ENCODE measurements at regions not wholly inside any gene's neighbourhood (a gene's known extent, or its start where the extent isn't known, plus 50 kb on each side); places are given as distances from the start of the nearest gene placed in this dataset.
"Not testable (repeated sequence)": the region's sequence is repeated elsewhere in the genome, so short reads cannot be mapped to it uniquely, and the experiment has no call there.

- no peak for FAIRE-seq
- DNase-seq (ENCODE audit: insufficient read length, low spot score), result no peak
- TF ChIP-seq, protein P1, sequence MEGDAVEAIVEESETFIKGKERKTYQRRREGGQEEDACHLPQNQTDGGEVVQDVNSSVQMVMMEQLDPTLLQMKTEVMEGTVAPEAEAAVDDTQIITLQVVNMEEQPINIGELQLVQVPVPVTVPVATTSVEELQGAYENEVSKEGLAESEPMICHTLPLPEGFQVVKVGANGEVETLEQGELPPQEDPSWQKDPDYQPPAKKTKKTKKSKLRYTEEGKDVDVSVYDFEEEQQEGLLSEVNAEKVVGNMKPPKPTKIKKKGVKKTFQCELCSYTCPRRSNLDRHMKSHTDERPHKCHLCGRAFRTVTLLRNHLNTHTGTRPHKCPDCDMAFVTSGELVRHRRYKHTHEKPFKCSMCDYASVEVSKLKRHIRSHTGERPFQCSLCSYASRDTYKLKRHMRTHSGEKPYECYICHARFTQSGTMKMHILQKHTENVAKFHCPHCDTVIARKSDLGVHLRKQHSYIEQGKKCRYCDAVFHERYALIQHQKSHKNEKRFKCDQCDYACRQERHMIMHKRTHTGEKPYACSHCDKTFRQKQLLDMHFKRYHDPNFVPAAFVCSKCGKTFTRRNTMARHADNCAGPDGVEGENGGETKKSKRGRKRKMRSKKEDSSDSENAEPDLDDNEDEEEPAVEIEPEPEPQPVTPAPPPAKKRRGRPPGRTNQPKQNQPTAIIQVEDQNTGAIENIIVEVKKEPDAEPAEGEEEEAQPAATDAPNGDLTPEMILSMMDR (IDR thresholded peaks at IDR 0.05; ENCODE audit: insufficient read depth, missing control alignments), result no peak
These were observed 576.3 kb downstream of the KCNH5 start for GRCh38 chr14:62468946-62469345.

DNA sequence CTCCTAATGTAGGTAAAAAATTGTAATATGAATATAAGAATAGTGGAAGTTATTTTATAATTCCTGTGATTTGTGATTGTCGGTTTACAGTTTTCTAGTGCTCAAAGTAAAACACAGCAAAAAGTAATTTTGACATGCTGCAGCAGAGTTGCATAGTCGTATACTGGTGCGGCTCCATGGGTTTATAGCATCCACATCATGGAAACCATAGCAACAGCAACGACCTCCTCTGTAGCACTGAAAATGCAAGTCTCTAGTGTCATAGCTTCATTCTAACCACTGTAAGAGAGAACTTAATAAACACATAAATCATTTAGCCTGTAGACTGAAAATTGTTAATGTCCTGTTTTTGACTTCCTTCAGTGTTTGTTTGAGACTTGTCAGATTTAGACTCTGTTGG is 574.3 kb downstream of the KCNH5 start:
- no peak for FAIRE-seq
- TF ChIP-seq, protein P1 (IDR thresholded peaks at IDR 0.05; ENCODE audit: insufficient read depth, missing control alignments), result no peak

GRCh38 chr14:62491146-62491545 is 554.1 kb downstream of the KCNH5 start:
- FAIRE-seq (no peak), DNase-seq (ENCODE audit: insufficient read length, low spot score) (no peak)
- TF ChIP-seq, protein P1 (IDR thresholded peaks at IDR 0.05; ENCODE audit: insufficient read depth, missing control alignments), result no peak

More for the DNA sequence above, 574.3 kb downstream of the KCNH5 start:
- DNase-seq (ENCODE audit: insufficient read length, low spot score), result no peak

GRCh38 chr14:62497708-62498107 is 547.5 kb downstream of the KCNH5 start:
- TF ChIP-seq, protein P1 (IDR thresholded peaks at IDR 0.05; ENCODE audit: insufficient read depth, missing control alignments), result no peak
- DNase-seq (ENCODE audit: insufficient read length, low spot score), result no peak
- no peak for FAIRE-seq

- no peak for DNase-seq (ENCODE audit: insufficient read length, low spot score)
- TF ChIP-seq, protein P1 (IDR thresholded peaks at IDR 0.05; ENCODE audit: insufficient read depth, missing control alignments), result no peak
- FAIRE-seq, result peak; percentile 25
These were observed 544.1 kb downstream of the KCNH5 start for GRCh38 chr14:62501021-62501750.

- DNase-seq (ENCODE audit: insufficient read length, low spot score) (no peak), FAIRE-seq (no peak)
- TF ChIP-seq, protein P1 (IDR thresholded peaks at IDR 0.05; ENCODE audit: insufficient read depth, missing control alignments), result no peak
These were observed 540.2 kb downstream of the KCNH5 start for GRCh38 chr14:62505045-62505444.

DNA sequence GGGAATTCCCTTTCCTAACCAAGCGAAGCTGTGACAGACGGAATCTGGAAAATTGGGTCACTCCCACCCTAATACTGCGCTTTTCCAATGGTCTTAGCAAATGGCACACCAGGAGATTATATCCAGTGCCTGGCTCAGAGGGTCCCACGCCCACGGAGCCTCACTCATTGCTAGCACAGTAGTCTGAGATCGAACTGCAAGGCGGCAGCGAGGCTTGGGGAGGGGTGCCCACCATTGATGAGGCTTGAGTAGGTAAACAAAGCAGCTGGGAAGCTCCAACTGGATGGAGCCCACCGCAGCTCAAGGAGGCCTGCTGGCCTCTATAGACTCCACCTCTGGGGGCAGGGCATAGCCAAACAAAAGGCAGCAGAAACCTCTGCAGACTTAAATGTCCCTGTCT is 523.9 kb downstream of the KCNH5 start:
- FAIRE-seq; DNase-seq (ENCODE audit: insufficient read length, low spot score): not testable (repeated sequence)
